Trophoblast cell (in vitro differentiated cells and primary cell): ENCODE measurements at regions not wholly inside any gene's neighbourhood (a gene's known extent, or its start where the extent isn't known, plus 50 kb on each side); places are given as distances from the start of the nearest gene placed in this dataset.
"Not testable (repeated sequence)": the region's sequence is repeated elsewhere in the genome, so short reads cannot be mapped to it uniquely, and the experiment has no call there.

Experiments used
- DNase-seq, 2 donors: peaks; one replicate each; pipeline ENCODE4 v3.0.0-alpha.2; 2016
- H2AFZ ChIP-seq: 2 replicates; pipeline ENCODE4 v1.6.1; 2013; ENCODE audit warnings: low read length, moderate library complexity, mild to moderate bottlenecking; ENCODE audit not compliant: insufficient read depth, poor library complexity
- H2AK5ac ChIP-seq: 2 replicates; pipeline ENCODE4 v1.6.1; 2013; ENCODE audit warnings: mild to moderate bottlenecking, low read length
- H2BK120ac ChIP-seq: 2 replicates; pipeline ENCODE4 v1.6.1; 2013; ENCODE audit warnings: low read length, mild to moderate bottlenecking, moderate library complexity; ENCODE audit not compliant: insufficient read depth, poor library complexity
- H2BK12ac ChIP-seq: 2 replicates; pipeline ENCODE4 v1.6.1; 2013; ENCODE audit warnings: mild to moderate bottlenecking, low read length, moderate library complexity
- H2BK5ac ChIP-seq: 2 replicates; pipeline ENCODE4 v1.6.1; 2013; ENCODE audit warnings: low read length, low read depth, moderate library complexity, mild to moderate bottlenecking; ENCODE audit not compliant: poor library complexity
- H3K14ac ChIP-seq: 2 replicates; pipeline ENCODE4 v1.6.1; 2013; ENCODE audit warnings: mild to moderate bottlenecking, low read length
- H3K18ac ChIP-seq: 2 replicates; pipeline ENCODE4 v1.6.1; 2013; ENCODE audit warnings: mild to moderate bottlenecking, low read length
- H3K23ac ChIP-seq: 2 replicates; pipeline ENCODE4 v1.6.1; 2013; ENCODE audit warnings: low read length
- H3K27ac ChIP-seq: 2 replicates; pipeline ENCODE4 v1.5.1; 2013; ENCODE audit warnings: low read depth, mild to moderate bottlenecking, inconsistent platforms, low read length, moderate library complexity
- H3K27me3 ChIP-seq: 2 replicates; pipeline ENCODE4 v1.6.1; 2013; ENCODE audit warnings: inconsistent platforms, mild to moderate bottlenecking, low read length, moderate library complexity; ENCODE audit not compliant: insufficient read depth
- H3K36me3 ChIP-seq, 2 experiments: 1 replicate in 1 of 2; 2 replicates in 1 of 2; pipeline ENCODE4 v1.6.1; 2013; ENCODE audit warnings: low read length in 2 of 2, mild to moderate bottlenecking in 2 of 2, moderate library complexity in 1 of 2; ENCODE audit not compliant: insufficient read depth in 2 of 2, control insufficient read depth in 1 of 2
- H3K4ac ChIP-seq: 2 replicates; pipeline ENCODE4 v1.6.1; 2013; ENCODE audit warnings: low read depth, mild to moderate bottlenecking, low read length, moderate library complexity
- H3K4me1 ChIP-seq, 2 experiments: 1 replicate in 1 of 2; 2 replicates in 1 of 2; pipeline ENCODE4 v1.6.1; 2013; ENCODE audit warnings: low read length in 2 of 2, mild to moderate bottlenecking in 2 of 2, moderate library complexity in 1 of 2; ENCODE audit not compliant: insufficient read depth in 2 of 2, control insufficient read depth in 1 of 2
- H3K4me2 ChIP-seq: 2 replicates; pipeline ENCODE4 v1.6.1; 2013; ENCODE audit warnings: inconsistent platforms, mild to moderate bottlenecking, low read length, moderate library complexity
- H3K4me3 ChIP-seq: 2 replicates; pipeline ENCODE4 v1.5.1; 2013; ENCODE audit warnings: mild to moderate bottlenecking, low read depth, low read length, inconsistent platforms
- H3K79me1 ChIP-seq: one replicate; pipeline ENCODE4 v1.6.1; 2013; ENCODE audit warnings: low read length
- H3K79me2 ChIP-seq: 2 replicates; pipeline ENCODE4 v1.6.1; 2013; ENCODE audit warnings: low read length, mild to moderate bottlenecking; ENCODE audit not compliant: control insufficient read depth, insufficient read depth, poor library complexity
- H3K9ac ChIP-seq: 2 replicates; pipeline ENCODE4 v1.6.1; 2013; ENCODE audit warnings: mild to moderate bottlenecking, low read length
- H3K9me3 ChIP-seq: 2 replicates; pipeline ENCODE4 v1.6.1; 2013; ENCODE audit warnings: low read depth, mild to moderate bottlenecking, control low read depth, inconsistent platforms, low read length; ENCODE audit not compliant: insufficient read depth
- H4K12ac ChIP-seq: 2 replicates; pipeline ENCODE4 v1.6.1; 2013; ENCODE audit warnings: low read depth, mild to moderate bottlenecking, low read length, moderate library complexity
- H4K8ac ChIP-seq: 2 replicates; pipeline ENCODE4 v1.6.1; 2013; ENCODE audit warnings: low read depth, mild to moderate bottlenecking, low read length, moderate library complexity
- H4K91ac ChIP-seq: one replicate; pipeline ENCODE4 v1.6.1; 2013; ENCODE audit warnings: low read depth, mild to moderate bottlenecking, low read length, moderate library complexity
- WGBS: extraction: QIAGEN DNeasy Blood & Tissue Kit; methylation state at CpG from one replicate; pipeline ENCODE4 v1.1.7; 2013; ENCODE audit warnings: missing lambda C conversion rate; ENCODE audit not compliant: insufficient read length, insufficient coverage; ENCODE audit errors: extremely low coverage; 5-methylcytosine and 5-hydroxymethylcytosine counted together

DNA sequence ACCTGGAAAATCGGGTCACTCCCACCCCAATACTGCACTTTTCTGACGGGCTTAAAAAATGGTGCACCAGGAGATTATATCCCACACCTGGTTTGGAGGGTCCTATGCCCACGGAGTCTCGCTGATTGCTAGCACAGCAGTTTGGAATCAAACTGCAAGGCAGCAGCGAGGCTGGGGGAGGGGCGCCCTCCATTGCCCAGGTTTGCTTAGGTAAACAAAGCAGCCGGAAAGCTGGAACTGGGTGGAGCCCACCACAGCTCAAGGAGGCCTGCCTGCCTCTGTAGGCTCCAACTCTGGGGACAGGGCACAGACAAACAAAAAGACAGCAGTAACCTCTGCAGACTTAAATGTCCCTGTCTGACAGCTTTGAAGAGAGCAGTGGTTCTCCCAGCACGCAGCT, 167.1 kb upstream of the PHACTR1 start:
- not testable (repeated sequence) for DNase-seq, H3K4me2 ChIP-seq, H4K91ac ChIP-seq, H2AFZ ChIP-seq, H3K27ac ChIP-seq, H2AK5ac ChIP-seq, H2BK120ac ChIP-seq, H3K79me1 ChIP-seq, H3K23ac ChIP-seq, H4K12ac ChIP-seq, H3K9me3 ChIP-seq, H3K9ac ChIP-seq, H2BK5ac ChIP-seq, H3K18ac ChIP-seq, H3K27me3 ChIP-seq, H3K36me3 ChIP-seq, H3K4ac ChIP-seq, H3K14ac ChIP-seq, H3K79me2 ChIP-seq, H3K4me3 ChIP-seq, H3K4me1 ChIP-seq, H4K8ac ChIP-seq, H2BK12ac ChIP-seq
- WGBS = no CpG with 5 or more reads among the region's 8 CpGs

DNA sequence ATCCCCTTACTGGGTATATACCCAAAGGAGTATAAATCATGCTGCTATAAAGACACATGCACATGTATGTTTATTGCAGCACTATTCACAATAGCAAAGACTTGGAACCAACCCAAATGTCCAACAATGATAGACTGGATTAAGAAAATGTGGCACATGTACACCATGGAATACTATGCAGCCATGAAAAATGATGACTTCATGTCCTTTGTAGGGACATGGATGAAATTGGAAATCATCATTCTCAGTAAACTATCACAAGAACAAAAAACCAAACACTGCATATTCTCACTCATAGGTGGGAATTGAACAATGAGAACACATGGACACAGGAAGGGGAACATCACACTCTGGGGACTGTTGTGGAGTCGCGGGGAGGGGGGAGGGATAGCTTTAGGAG, 161.7 kb upstream of the PHACTR1 start:
- H3K27me3 ChIP-seq, H3K27ac ChIP-seq, H3K4me2 ChIP-seq, H3K18ac ChIP-seq, H4K91ac ChIP-seq, H3K79me2 ChIP-seq, H4K12ac ChIP-seq, H3K9ac ChIP-seq, H2BK5ac ChIP-seq, H3K79me1 ChIP-seq, H3K23ac ChIP-seq, H3K4me3 ChIP-seq, H3K14ac ChIP-seq, H2BK12ac ChIP-seq, H2AK5ac ChIP-seq, H2AFZ ChIP-seq, H4K8ac ChIP-seq, H3K4ac ChIP-seq, H3K36me3 ChIP-seq, H3K4me1 ChIP-seq, DNase-seq, H2BK120ac ChIP-seq, H3K9me3 ChIP-seq: not testable (repeated sequence)
- no CpG with 5 or more reads among the region's 2 CpGs for WGBS

DNA sequence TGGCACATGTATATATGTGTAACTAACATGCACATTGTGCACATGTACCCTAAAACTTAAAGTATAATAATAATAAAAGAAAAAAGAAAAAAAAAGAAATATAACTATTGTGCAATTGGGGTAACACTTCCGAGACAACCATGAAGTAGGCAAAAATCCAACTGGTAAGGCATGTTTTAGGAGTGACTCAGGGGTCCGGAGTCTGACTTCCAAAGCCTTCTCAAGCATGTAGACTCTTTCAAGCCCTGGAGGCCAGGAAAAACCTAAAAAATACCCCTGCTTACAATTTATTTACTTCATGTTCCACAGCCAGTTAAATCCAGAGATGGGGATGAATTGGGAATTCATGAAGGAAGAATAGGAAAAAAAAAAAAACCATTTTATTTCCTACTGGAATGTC, 161.3 kb upstream of the PHACTR1 start:
- Histone ChIP-seq H3K23ac (no peak overlapping the region), H2BK5ac (no peak overlapping the region), H3K4me2 (no peak overlapping the region), H3K9ac (no peak overlapping the region), H4K91ac (no peak overlapping the region), H4K12ac (no peak overlapping the region), H3K36me3 (no peaks in the 10 kb centered on the region), H2AFZ (no peak overlapping the region), H2BK12ac (no peak overlapping the region), H3K4me1 (peaks cover 0 to 6% of the 10 kb centered on the region in 2 experiments), H4K8ac (no peak overlapping the region), H2BK120ac (no peak overlapping the region), H3K18ac (no peak overlapping the region), H3K79me2 (no peaks in the 10 kb centered on the region), H3K9me3 (peaks cover 4% of the 10 kb centered on the region), H3K4me3 (no peak overlapping the region), H3K79me1 (peaks cover 2% of the 10 kb centered on the region), H3K14ac (no peak overlapping the region), H3K27ac (no peak overlapping the region), H3K27me3 (no peaks in the 10 kb centered on the region), H3K4ac (no peak overlapping the region), H2AK5ac (no peak overlapping the region)
- no CpG with 5 or more reads among the region's 2 CpGs for WGBS
- DNase-seq = peak in 1 of 2 donors; percentile 47

DNA sequence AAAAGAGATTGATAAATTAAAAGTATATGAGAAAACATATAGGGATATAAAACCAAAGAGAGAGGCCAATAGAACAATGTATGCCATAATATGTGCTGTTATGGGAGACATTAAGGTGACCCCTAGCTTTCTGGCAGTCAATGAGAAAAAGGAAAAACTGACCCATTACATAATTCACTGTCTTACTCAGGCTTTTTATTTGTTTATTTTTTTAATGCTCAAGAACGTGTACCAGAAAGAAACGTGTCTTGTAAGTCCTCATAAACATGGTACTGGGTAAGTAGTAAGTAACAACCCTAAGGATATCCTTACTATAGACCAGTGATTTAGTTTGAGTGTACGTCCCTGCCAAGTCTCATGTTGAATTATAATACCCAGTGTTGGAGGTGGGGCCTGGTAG, 160.8 kb upstream of the PHACTR1 start:
- Histone ChIP-seq H2AK5ac (no peak overlapping the region), H3K79me2 (no peaks in the 10 kb centered on the region), H3K27ac (no peak overlapping the region), H3K14ac (no peak overlapping the region), H3K27me3 (no peaks in the 10 kb centered on the region), H2AFZ (no peak overlapping the region), H3K9ac (no peak overlapping the region), H3K79me1 (peaks cover 2% of the 10 kb centered on the region), H4K8ac (no peak overlapping the region), H3K23ac (no peak overlapping the region), H3K4me3 (no peak overlapping the region), H4K91ac (no peak overlapping the region), H3K4ac (no peak overlapping the region), H2BK120ac (no peak overlapping the region), H2BK12ac (no peak overlapping the region), H3K36me3 (no peaks in the 10 kb centered on the region), H3K4me2 (no peak overlapping the region), H3K4me1 (peaks cover 0 to 7% of the 10 kb centered on the region in 2 experiments), H3K18ac (no peak overlapping the region), H2BK5ac (no peak overlapping the region), H3K9me3 (peaks cover 5% of the 10 kb centered on the region), H4K12ac (no peak overlapping the region)
- no CpG with 5 or more reads among the region's 3 CpGs for WGBS
- DNase-seq = no peak
